CD4-positive, alpha-beta memory T cell (primary cell): ENCODE measurements at regions not wholly inside any gene's neighbourhood (a gene's known extent, or its start where the extent isn't known, plus 50 kb on each side); places are given as distances from the start of the nearest gene placed in this dataset.

Experiments
- CTCF ChIA-PET: fragments of 350-600 bp; sonication (Branson Sonifier 250); formaldehyde crosslinking; loops from one replicate; lab custom pipeline; 2021; ENCODE audit warnings: inconsistent platforms; ENCODE audit not compliant: partially characterized antibody; lab: Charles Lee
- POLR2A ChIA-PET: fragments of 350-600 bp; sonication (Branson Sonifier 250); formaldehyde crosslinking; loops from one replicate; lab custom pipeline; 2021; ENCODE audit not compliant: partially characterized antibody; lab: Charles Lee
- DNase-seq, 5 donors: peaks; one replicate each; pipeline versions ENCODE4 v3.0.0 to v3.0.0-alpha.2; 2020 to 2022; ENCODE audit warnings: mixed read lengths in 1 of 5
- H3K27ac ChIP-seq: one replicate; pipeline ENCODE4 v1.7.0; 2013; ENCODE audit warnings: low read depth, low read length
- H3K27me3 ChIP-seq: 2 replicates; pipeline ENCODE4 v1.7.0; 2013; ENCODE audit warnings: mild to moderate bottlenecking, low read length, moderate library complexity; ENCODE audit not compliant: insufficient read depth
- H3K36me3 ChIP-seq: 2 replicates; pipeline ENCODE4 v1.7.0; 2013; ENCODE audit warnings: mild to moderate bottlenecking, low read length, moderate library complexity; ENCODE audit not compliant: insufficient read depth
- H3K4me1 ChIP-seq: 2 replicates; pipeline ENCODE4 v1.7.0; 2013; ENCODE audit warnings: mild to moderate bottlenecking, low read length, moderate library complexity; ENCODE audit not compliant: insufficient read depth
- H3K4me3 ChIP-seq, 2 donors: one replicate each; pipeline ENCODE4 v1.7.0; 2013; ENCODE audit warnings: low read length in 2 of 2, mild to moderate bottlenecking in 1 of 2
- H3K9me3 ChIP-seq, 2 donors: one replicate each; pipeline ENCODE4 v1.7.0; 2013; ENCODE audit warnings: low read length in 2 of 2, control low read depth in 1 of 2; ENCODE audit not compliant: control insufficient read depth in 1 of 2
- H3K27ac Mint-ChIP-seq, 7 donors: one replicate each; pipeline ENCODE4 v1.8.0; 2020 to 2021; ENCODE audit warnings: mixed read lengths in 7 of 7, mild to moderate bottlenecking in 6 of 7, inconsistent platforms in 3 of 7, moderate library complexity in 3 of 7
- H3K27me3 Mint-ChIP-seq, 2 donors: one replicate each; pipeline ENCODE4 v1.8.0; 2020 to 2021; ENCODE audit warnings: mixed read lengths in 2 of 2
- H3K36me3 Mint-ChIP-seq, 2 donors: one replicate each; pipeline ENCODE4 v1.8.0; 2020 to 2021; ENCODE audit warnings: mixed read lengths in 2 of 2, inconsistent platforms in 1 of 2, mild to moderate bottlenecking in 1 of 2
- H3K4me1 Mint-ChIP-seq, 4 donors: one replicate each; pipeline ENCODE4 v1.8.0; 2020 to 2021; ENCODE audit warnings: mixed read lengths in 4 of 4, mild to moderate bottlenecking in 1 of 4
- H3K4me3 Mint-ChIP-seq, 8 donors: one replicate each; pipeline ENCODE4 v1.8.0; 2020 to 2021; ENCODE audit warnings: mixed read lengths in 8 of 8, mild to moderate bottlenecking in 7 of 8, moderate library complexity in 6 of 8, inconsistent platforms in 3 of 8
- H3K9me3 Mint-ChIP-seq, 8 donors: one replicate each; pipeline ENCODE4 v1.8.0; 2020 to 2021; ENCODE audit warnings: mixed read lengths in 8 of 8, mild to moderate bottlenecking in 5 of 8, inconsistent platforms in 3 of 8, moderate library complexity in 1 of 8
- intact Hi-C: fragments of 100-400 bp; cut with micrococcal nuclease; formaldehyde crosslinking; loops from one replicate; pipeline ENCODE4 v1.15.1; 2023

- Mint-ChIP-seq H3K9me3 (peaks cover 0 to 3% (median 0%) of the 10 kb centered on the region in 8 donors), H3K27me3 (peaks cover 24 to 28% of the 10 kb centered on the region in 2 donors)
Measured at GRCh38 chr6:137602313-137603197, 108.4 kb upstream of the OLIG3 start.

DNA sequence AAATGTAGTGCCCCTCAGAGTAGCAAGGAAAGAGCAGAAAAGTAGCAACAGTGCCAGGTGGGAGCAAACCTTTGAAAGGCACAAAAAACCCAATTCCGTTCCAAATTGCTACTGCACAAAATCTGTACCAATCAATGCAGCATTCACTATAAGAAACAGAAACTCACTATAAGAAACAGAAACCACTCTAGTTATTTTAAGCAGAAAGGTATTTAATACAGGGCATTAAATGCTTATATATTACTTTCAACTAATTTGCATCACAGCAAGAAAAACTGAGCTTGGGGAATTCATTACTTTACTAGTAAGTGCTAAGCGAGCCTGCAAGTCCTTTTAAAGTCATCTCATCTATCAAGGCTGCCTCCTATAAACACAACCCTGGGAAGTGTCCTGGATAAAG, 116.5 kb upstream of the OLIG3 start:
- ChIA-PET CTCF (no interaction called here), POLR2A (no interaction called here)
- Mint-ChIP-seq H3K9me3 (peaks cover 0 to 13% (median 8%) of the 10 kb centered on the region in 8 donors), H3K4me3 (no peak overlapping the region), H3K27ac (peak overlapping the region in 1 of 7 donors; percentile 13), H3K27me3 (peaks cover 8 to 15% of the 10 kb centered on the region in 2 donors), H3K36me3 (no peaks in the 10 kb centered on the region), H3K4me1 (no peaks in the 10 kb centered on the region)
- Histone ChIP-seq H3K4me1 (no peaks in the 10 kb centered on the region), H3K9me3 (no peaks in the 10 kb centered on the region), H3K27ac (no peak overlapping the region), H3K4me3 (no peak overlapping the region), H3K36me3 (no peaks in the 10 kb centered on the region), H3K27me3 (no peaks in the 10 kb centered on the region)
- intact Hi-C loops: no loop called here
- no peak for DNase-seq

More at GRCh38 chr6:137602313-137603197, 108.4 kb upstream of the OLIG3 start:
- Histone ChIP-seq H3K27me3 (no peaks in the 10 kb centered on the region), H3K4me1 (no peaks in the 10 kb centered on the region), H3K27ac (no peak overlapping the region), H3K36me3 (no peaks in the 10 kb centered on the region), H3K4me3 (no peak overlapping the region), H3K9me3 (no peaks in the 10 kb centered on the region)
- Mint-ChIP-seq H3K4me3 (peak overlapping the region in 1 of 8 donors; percentile 22), H3K36me3 (no peaks in the 10 kb centered on the region), H3K4me1 (no peaks in the 10 kb centered on the region), H3K27ac (no peak overlapping the region)
- no peak for DNase-seq
- intact Hi-C loops: no loop called here
- ChIA-PET CTCF (interaction anchor here (0.9 to 1.5 kb wide), 4 partner anchors 13 to 355 kb away, joined by 3 to 5 read pairs (median 4); no protein-coding TSS in a partner anchor), POLR2A (no interaction called here)

GRCh38 chr6:137623293-137623692, 129.1 kb upstream of the OLIG3 start:
- no peaks in the 10 kb centered on the region for H3K36me3 Mint-ChIP-seq
- POLR2A ChIA-PET: no interaction called here

GRCh38 chr6:137625100-137625661, 131.0 kb upstream of the OLIG3 start:
- H3K36me3 ChIP-seq: no peaks in the 10 kb centered on the region
- H3K27me3 Mint-ChIP-seq: peaks cover 10 to 22% of the 10 kb centered on the region in 2 donors
- H3K4me3 ChIP-seq: no peak overlapping the region
- H3K9me3 ChIP-seq: no peaks in the 10 kb centered on the region
- no peaks in the 10 kb centered on the region for H3K9me3 Mint-ChIP-seq
- H3K27me3 ChIP-seq: peaks cover 6% of the 10 kb centered on the region
- no peaks in the 10 kb centered on the region for H3K4me1 ChIP-seq
- no peak overlapping the region for H3K27ac ChIP-seq
- ChIA-PET CTCF (interaction anchor here (1.4 kb wide), 1 partner anchor 354 kb away, joined by 3 read pairs; no protein-coding TSS in a partner anchor), POLR2A (interaction anchor here (0.7 kb wide), 1 partner anchor 35 kb away, joined by 3 read pairs; no protein-coding TSS in a partner anchor)
- intact Hi-C loops: no loop called here
- no peak for DNase-seq
- H3K4me3 Mint-ChIP-seq: no peak overlapping the region
- H3K36me3 Mint-ChIP-seq: no peaks in the 10 kb centered on the region
- no peak overlapping the region for H3K27ac Mint-ChIP-seq
- H3K4me1 Mint-ChIP-seq: no peaks in the 10 kb centered on the region

More at GRCh38 chr6:137623293-137623692, 129.1 kb upstream of the OLIG3 start:
- Histone ChIP-seq H3K9me3 (no peaks in the 10 kb centered on the region), H3K36me3 (no peaks in the 10 kb centered on the region), H3K4me1 (no peaks in the 10 kb centered on the region), H3K27me3 (peaks cover 6% of the 10 kb centered on the region), H3K4me3 (no peak overlapping the region), H3K27ac (no peak overlapping the region)
- CTCF ChIA-PET: no interaction called here
- no peaks in the 10 kb centered on the region for H3K4me1 Mint-ChIP-seq
- intact Hi-C loops: no loop called here
- no peak overlapping the region for H3K4me3 Mint-ChIP-seq
- DNase-seq: no peak
- H3K27ac Mint-ChIP-seq: no peak overlapping the region
- peaks cover 10 to 24% of the 10 kb centered on the region in 2 donors for H3K27me3 Mint-ChIP-seq
- no peaks in the 10 kb centered on the region for H3K9me3 Mint-ChIP-seq

GRCh38 chr6:137625808-137626207, 131.6 kb upstream of the OLIG3 start:
- CTCF ChIA-PET: interaction anchor here (1.4 kb wide), 1 partner anchor 354 kb away, joined by 3 read pairs; no protein-coding TSS in a partner anchor

GRCh38 chr6:137630666-137631065, 136.5 kb upstream of the OLIG3 start:
- Mint-ChIP-seq H3K36me3 (no peaks in the 10 kb centered on the region), H3K27ac (no peak overlapping the region), H3K9me3 (no peaks in the 10 kb centered on the region), H3K27me3 (peaks cover 1 to 5% of the 10 kb centered on the region in 2 donors), H3K4me1 (no peaks in the 10 kb centered on the region), H3K4me3 (no peak overlapping the region)
- Histone ChIP-seq H3K36me3 (no peaks in the 10 kb centered on the region), H3K4me1 (no peaks in the 10 kb centered on the region), H3K27ac (no peak overlapping the region), H3K27me3 (no peaks in the 10 kb centered on the region), H3K9me3 (no peaks in the 10 kb centered on the region), H3K4me3 (no peak overlapping the region)
- no peak for DNase-seq
- intact Hi-C loops: no loop called here
- ChIA-PET CTCF (interaction anchor here (0.8 to 1.9 kb wide), 7 partner anchors 9 to 554 kb away, joined by 3 to 7 read pairs (median 3); no protein-coding TSS in a partner anchor), POLR2A (no interaction called here)

More at GRCh38 chr6:137625808-137626207, 131.6 kb upstream of the OLIG3 start:
- Histone ChIP-seq H3K9me3 (no peaks in the 10 kb centered on the region), H3K36me3 (no peaks in the 10 kb centered on the region), H3K27me3 (peaks cover 6% of the 10 kb centered on the region), H3K4me1 (no peaks in the 10 kb centered on the region), H3K27ac (no peak overlapping the region), H3K4me3 (no peak overlapping the region)
- intact Hi-C loops: no loop called here
- H3K9me3 Mint-ChIP-seq: no peaks in the 10 kb centered on the region
- POLR2A ChIA-PET: interaction anchor here (0.7 kb wide), 1 partner anchor 36 kb away, joined by 3 read pairs; no protein-coding TSS in a partner anchor
- no peak for DNase-seq
- H3K27me3 Mint-ChIP-seq: peaks cover 9 to 22% of the 10 kb centered on the region in 2 donors
- H3K27ac Mint-ChIP-seq: no peak overlapping the region
- no peaks in the 10 kb centered on the region for H3K36me3 Mint-ChIP-seq
- H3K4me3 Mint-ChIP-seq: no peak overlapping the region
- H3K4me1 Mint-ChIP-seq: no peaks in the 10 kb centered on the region

GRCh38 chr6:137631323-137631722, 137.1 kb upstream of the OLIG3 start:
- H3K9me3 Mint-ChIP-seq: no peaks in the 10 kb centered on the region
- Histone ChIP-seq H3K4me1 (no peaks in the 10 kb centered on the region), H3K36me3 (no peaks in the 10 kb centered on the region), H3K9me3 (no peaks in the 10 kb centered on the region), H3K27me3 (no peaks in the 10 kb centered on the region), H3K27ac (no peak overlapping the region), H3K4me3 (no peak overlapping the region)
- no peak overlapping the region for H3K27ac Mint-ChIP-seq
- DNase-seq: no peak
- H3K4me1 Mint-ChIP-seq: no peaks in the 10 kb centered on the region
- H3K4me3 Mint-ChIP-seq: no peak overlapping the region
- ChIA-PET CTCF (interaction anchor here (0.8 to 1.9 kb wide), 5 partner anchors 8 to 555 kb away, joined by 3 to 7 read pairs (median 3); no protein-coding TSS in a partner anchor), POLR2A (no interaction called here)
- peaks cover 0 to 6% of the 10 kb centered on the region in 2 donors for H3K27me3 Mint-ChIP-seq
- no peaks in the 10 kb centered on the region for H3K36me3 Mint-ChIP-seq
- intact Hi-C loops: no loop called here
